Liver (tissue), 3 donors: ENCODE measurements at regions not wholly inside any gene's neighbourhood (a gene's known extent, or its start where the extent isn't known, plus 50 kb on each side); places are given as distances from the start of the nearest gene placed in this dataset.

Source experiments
- FOXA1 ChIP-seq: IDR thresholded peaks from 2 replicates; pipeline ENCODE4 v1.6.1; 2016; ENCODE audit warnings: antibody characterized with exemption
- TAF1 ChIP-seq: conservative IDR thresholded peaks from 2 replicates; pipeline ENCODE4 v1.6.1; 2016; ENCODE audit warnings: antibody characterized with exemption, mild to moderate bottlenecking
- TF ChIP-seq, protein P1 (sequence below): fragments of 150-350 bp; IDR thresholded peaks from 2 replicates; pipeline ENCODE4 v1.5.1; 2017; ENCODE audit warnings: improper control_type of control experiment, low read depth, low read length; ENCODE audit not compliant: missing input control
- TF ChIP-seq, protein P2 (sequence below): IDR thresholded peaks from 2 replicates; pipeline ENCODE4 v1.6.1; 2016; ENCODE audit warnings: antibody characterized with exemption
- donor health status: healthy.
- donor health status: healthy.

- TF ChIP-seq, protein P1, sequence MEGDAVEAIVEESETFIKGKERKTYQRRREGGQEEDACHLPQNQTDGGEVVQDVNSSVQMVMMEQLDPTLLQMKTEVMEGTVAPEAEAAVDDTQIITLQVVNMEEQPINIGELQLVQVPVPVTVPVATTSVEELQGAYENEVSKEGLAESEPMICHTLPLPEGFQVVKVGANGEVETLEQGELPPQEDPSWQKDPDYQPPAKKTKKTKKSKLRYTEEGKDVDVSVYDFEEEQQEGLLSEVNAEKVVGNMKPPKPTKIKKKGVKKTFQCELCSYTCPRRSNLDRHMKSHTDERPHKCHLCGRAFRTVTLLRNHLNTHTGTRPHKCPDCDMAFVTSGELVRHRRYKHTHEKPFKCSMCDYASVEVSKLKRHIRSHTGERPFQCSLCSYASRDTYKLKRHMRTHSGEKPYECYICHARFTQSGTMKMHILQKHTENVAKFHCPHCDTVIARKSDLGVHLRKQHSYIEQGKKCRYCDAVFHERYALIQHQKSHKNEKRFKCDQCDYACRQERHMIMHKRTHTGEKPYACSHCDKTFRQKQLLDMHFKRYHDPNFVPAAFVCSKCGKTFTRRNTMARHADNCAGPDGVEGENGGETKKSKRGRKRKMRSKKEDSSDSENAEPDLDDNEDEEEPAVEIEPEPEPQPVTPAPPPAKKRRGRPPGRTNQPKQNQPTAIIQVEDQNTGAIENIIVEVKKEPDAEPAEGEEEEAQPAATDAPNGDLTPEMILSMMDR: no peak
- TF ChIP-seq, protein P2, sequence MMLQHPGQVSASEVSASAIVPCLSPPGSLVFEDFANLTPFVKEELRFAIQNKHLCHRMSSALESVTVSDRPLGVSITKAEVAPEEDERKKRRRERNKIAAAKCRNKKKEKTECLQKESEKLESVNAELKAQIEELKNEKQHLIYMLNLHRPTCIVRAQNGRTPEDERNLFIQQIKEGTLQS: no peak
- no peak for TF ChIP-seq FOXA1
- no peak for TF ChIP-seq TAF1
These were observed 639.2 kb downstream of the MAFB start for GRCh38 chr20:40049854-40050253.
